H9 (cell line): ENCODE measurements at regions not wholly inside any gene's neighbourhood (a gene's known extent, or its start where the extent isn't known, plus 50 kb on each side); places are given as distances from the start of the nearest gene placed in this dataset.

Experiments used
- DNase-seq: peaks from one replicate; pipeline ENCODE4 v3.0.0-alpha.2; 2017
- H2AFZ ChIP-seq: one replicate; pipeline ENCODE4 v1.6.1; 2013; ENCODE audit warnings: mild to moderate bottlenecking, low read length, control low read depth, moderate library complexity
- H2AK5ac ChIP-seq: 2 replicates; pipeline ENCODE4 v1.6.1; 2013; ENCODE audit warnings: low read length, control low read depth, mixed read lengths; ENCODE audit not compliant: insufficient read length
- H2BK120ac ChIP-seq: one replicate; pipeline ENCODE4 v1.6.1; 2013; ENCODE audit warnings: low read depth, mild to moderate bottlenecking, low read length, control low read depth, inconsistent platforms; ENCODE audit not compliant: poor library complexity, severe bottlenecking
- H2BK12ac ChIP-seq: 2 replicates; pipeline ENCODE4 v1.6.1; 2013; ENCODE audit warnings: low read length, control low read depth, mixed read lengths, low read depth; ENCODE audit not compliant: insufficient read length
- H2BK15ac ChIP-seq: 2 replicates; pipeline ENCODE4 v1.6.1; 2013; ENCODE audit warnings: low read depth, low read length, control low read depth
- H2BK20ac ChIP-seq: one replicate; pipeline ENCODE4 v1.6.1; 2013; ENCODE audit warnings: low read depth, mild to moderate bottlenecking, low read length, control low read depth, inconsistent platforms; ENCODE audit not compliant: poor library complexity, severe bottlenecking
- H2BK5ac ChIP-seq: 2 replicates; pipeline ENCODE4 v1.6.1; 2013; ENCODE audit warnings: low read length, control low read depth, mixed read lengths; ENCODE audit not compliant: insufficient read length
- H3K14ac ChIP-seq: 2 replicates; pipeline ENCODE4 v1.6.1; 2013; ENCODE audit warnings: low read length, control low read depth; ENCODE audit not compliant: insufficient read depth
- H3K18ac ChIP-seq: 2 replicates; pipeline ENCODE4 v1.6.1; 2013; ENCODE audit warnings: low read depth, mild to moderate bottlenecking, mixed read lengths, low read length, control low read depth; ENCODE audit not compliant: insufficient read length
- H3K23ac ChIP-seq: 2 replicates; pipeline ENCODE4 v1.6.1; 2013; ENCODE audit warnings: low read length, control low read depth, mixed read lengths, low read depth; ENCODE audit not compliant: insufficient read length
- H3K23me2 ChIP-seq: 2 replicates; pipeline ENCODE4 v1.6.1; 2013; ENCODE audit warnings: low read depth, mild to moderate bottlenecking, mixed read lengths, low read length, control low read depth; ENCODE audit not compliant: insufficient read length, poor library complexity, severe bottlenecking
- H3K27ac ChIP-seq: 2 replicates; pipeline ENCODE4 v1.5.1; 2013; ENCODE audit warnings: low read length, control low read depth, mixed read lengths, low read depth; ENCODE audit not compliant: insufficient read length
- H3K27me3 ChIP-seq: 2 replicates; pipeline ENCODE4 v1.6.1; 2013; ENCODE audit warnings: low read length, control low read depth, inconsistent platforms; ENCODE audit not compliant: insufficient read depth
- H3K4ac ChIP-seq: 2 replicates; pipeline ENCODE4 v1.6.1; 2013; ENCODE audit warnings: low read depth, mild to moderate bottlenecking, control low read depth, inconsistent platforms, low read length, moderate library complexity
- H3K4me1 ChIP-seq: 2 replicates; pipeline ENCODE4 v1.6.1; 2013; ENCODE audit warnings: low read length, control low read depth, inconsistent platforms; ENCODE audit not compliant: insufficient read depth
- H3K4me2 ChIP-seq: 2 replicates; pipeline ENCODE4 v1.6.1; 2013; ENCODE audit warnings: low read length, control low read depth, mixed read lengths; ENCODE audit not compliant: insufficient read length, insufficient read depth
- H3K56ac ChIP-seq: 2 replicates; pipeline ENCODE4 v1.6.1; 2013; ENCODE audit warnings: low read depth, mild to moderate bottlenecking, mixed read lengths, low read length, control low read depth; ENCODE audit not compliant: insufficient read length
- H3K79me1 ChIP-seq: 2 replicates; pipeline ENCODE4 v1.6.1; 2013; ENCODE audit warnings: low read depth, mild to moderate bottlenecking, moderate library complexity, low read length, control low read depth, inconsistent platforms; ENCODE audit not compliant: insufficient read depth, poor library complexity, severe bottlenecking
- H3K79me2 ChIP-seq: 2 replicates; pipeline ENCODE4 v1.6.1; 2013; ENCODE audit warnings: low read length, control low read depth, inconsistent platforms; ENCODE audit not compliant: insufficient read depth
- H3K9ac ChIP-seq: 2 replicates; pipeline ENCODE4 v1.6.1; 2013; ENCODE audit warnings: low read length, control low read depth, mixed read lengths; ENCODE audit not compliant: insufficient read length; ENCODE audit errors: extremely low read depth
- H3K9me3 ChIP-seq: one replicate; pipeline ENCODE4 v1.6.1; 2013; ENCODE audit warnings: low read depth, low read length, inconsistent platforms; ENCODE audit not compliant: control insufficient read depth
- H3T11ph ChIP-seq: one replicate; pipeline ENCODE4 v1.6.1; 2013; ENCODE audit warnings: mild to moderate bottlenecking, low read length, control low read depth, inconsistent platforms
- H4K20me1 ChIP-seq: one replicate; pipeline ENCODE4 v1.6.1; 2013; ENCODE audit not compliant: control insufficient read depth, insufficient read length, insufficient read depth
- H4K5ac ChIP-seq: 2 replicates; pipeline ENCODE4 v1.6.1; 2013; ENCODE audit warnings: low read depth, mild to moderate bottlenecking, mixed read lengths, low read length, control low read depth; ENCODE audit not compliant: insufficient read length
- H4K8ac ChIP-seq: replicated peaks from 2 replicates; pipeline ENCODE4 v1.6.1; 2013; ENCODE audit warnings: low read length, control low read depth, mixed read lengths, low read depth; ENCODE audit not compliant: insufficient read length
- H4K91ac ChIP-seq: 2 replicates; pipeline ENCODE4 v1.6.1; 2013; ENCODE audit warnings: low read depth, mild to moderate bottlenecking, moderate library complexity, mixed read lengths, low read length, control low read depth; ENCODE audit not compliant: insufficient read length
- H3K27ac Mint-ChIP-seq, 3 experiments: 2 replicates in 2 of 3; 3 replicates in 1 of 3; pipeline ENCODE4 v1.8.0; 2020 to 2021; ENCODE audit warnings: mixed read lengths in 3 of 3, mild to moderate bottlenecking in 1 of 3, moderate library complexity in 1 of 3
- H3K27me3 Mint-ChIP-seq: 2 replicates; pipeline ENCODE4 v1.8.0; 2021; ENCODE audit warnings: low read depth, mild to moderate bottlenecking, moderate library complexity, mixed read lengths
- H3K36me3 Mint-ChIP-seq, 3 experiments: 2 replicates in 2 of 3; 3 replicates in 1 of 3; pipeline ENCODE4 v1.8.0; 2020 to 2021; ENCODE audit warnings: low read depth in 3 of 3, mixed read lengths in 3 of 3; ENCODE audit not compliant: insufficient read depth in 1 of 3
- H3K4me1 Mint-ChIP-seq, 2 experiments: 2 replicates each; pipeline ENCODE4 v1.8.0; 2020; ENCODE audit warnings: mixed read lengths in 2 of 2
- H3K4me3 Mint-ChIP-seq, 2 experiments: 2 replicates in 1 of 2; 3 replicates in 1 of 2; pipeline ENCODE4 v1.8.0; 2020 to 2021; ENCODE audit warnings: mild to moderate bottlenecking in 2 of 2, mixed read lengths in 2 of 2, moderate library complexity in 1 of 2
- H3K9me3 Mint-ChIP-seq, 2 experiments: 2 replicates in 1 of 2; 3 replicates in 1 of 2; pipeline ENCODE4 v1.8.0; 2020; ENCODE audit warnings: mild to moderate bottlenecking in 2 of 2, mixed read lengths in 2 of 2, moderate library complexity in 1 of 2
- WGBS: extraction: QIAGEN DNeasy Blood & Tissue Kit; methylation state at CpG from one replicate; pipeline ENCODE4 v1.1.7; 2013; ENCODE audit warnings: missing lambda C conversion rate, low lambda C conversion rate, mixed read lengths; ENCODE audit not compliant: insufficient read length; ENCODE audit errors: extremely low coverage; 5-methylcytosine and 5-hydroxymethylcytosine counted together
- TF ChIP-seq, protein P1 (sequence below): fragments of 200-600 bp; sonication (generic); conservative IDR thresholded peaks from 3 replicates; pipeline ENCODE4 v1.8.0; 2021; ENCODE audit warnings: antibody characterized with exemption, mild to moderate bottlenecking

DNA sequence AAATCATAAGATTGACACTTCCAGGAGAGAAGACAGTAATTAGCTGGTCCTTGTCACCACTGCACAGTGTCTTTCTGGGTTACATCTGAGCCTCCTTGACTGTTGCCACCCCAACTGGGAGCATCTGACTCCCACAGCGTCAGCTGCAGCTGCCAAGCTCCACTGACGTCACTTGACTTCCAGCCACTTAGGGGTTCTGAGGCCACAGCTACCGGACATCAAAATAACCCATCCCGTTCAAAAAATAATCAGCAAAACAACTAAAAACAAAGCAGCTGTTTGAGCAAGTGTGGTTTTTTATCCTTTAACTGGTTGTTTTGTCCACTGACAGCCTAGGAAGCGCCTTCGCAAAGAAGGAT, 206.5 kb upstream of the AGAP1 start:
- H4K5ac ChIP-seq, result no peak overlapping the region
- no peaks in the 10 kb centered on the region for H4K20me1 ChIP-seq
- no peak overlapping the region for H2AK5ac ChIP-seq
- H3K18ac ChIP-seq, result no peak overlapping the region
- no peak overlapping the region for H3K4me3 Mint-ChIP-seq
- no peak overlapping the region for H4K91ac ChIP-seq
- H3K4me1 ChIP-seq, result no peaks in the 10 kb centered on the region
- H3K9me3 ChIP-seq, result no peaks in the 10 kb centered on the region
- no peak overlapping the region for H2BK20ac ChIP-seq
- H3K14ac ChIP-seq, result no peak overlapping the region
- H3K4me1 Mint-ChIP-seq, result no peaks in the 10 kb centered on the region
- no peak overlapping the region for H3T11ph ChIP-seq
- no peak overlapping the region for H3K56ac ChIP-seq
- H3K27me3 ChIP-seq, result no peaks in the 10 kb centered on the region
- no peak overlapping the region for H3K23ac ChIP-seq
- H3K27ac Mint-ChIP-seq, result no peak overlapping the region
- WGBS, result no CpG with 5 or more reads among the region's 6 CpGs
- no peak overlapping the region for H2BK120ac ChIP-seq
- no peak overlapping the region for H4K8ac ChIP-seq
- no peak overlapping the region for H3K27ac ChIP-seq
- no peaks in the 10 kb centered on the region for H3K23me2 ChIP-seq
- H3K79me1 ChIP-seq, result no peaks in the 10 kb centered on the region
- no peaks in the 10 kb centered on the region for H3K79me2 ChIP-seq
- no peaks in the 10 kb centered on the region; a peak in 2 of 5 replicates for H3K9me3 Mint-ChIP-seq
- H3K9ac ChIP-seq, result no peak overlapping the region
- no peak overlapping the region for H2BK15ac ChIP-seq
- H2BK12ac ChIP-seq, result no peak overlapping the region
- H3K4me2 ChIP-seq, result no peak overlapping the region
- H3K4ac ChIP-seq, result no peak overlapping the region
- no peak overlapping the region for H2BK5ac ChIP-seq
- peaks cover 12% of the 10 kb centered on the region for H3K27me3 Mint-ChIP-seq
- no peak for DNase-seq
- no peaks in the 10 kb centered on the region; a peak in 1 of 7 replicates for H3K36me3 Mint-ChIP-seq
- TF ChIP-seq, protein P1, sequence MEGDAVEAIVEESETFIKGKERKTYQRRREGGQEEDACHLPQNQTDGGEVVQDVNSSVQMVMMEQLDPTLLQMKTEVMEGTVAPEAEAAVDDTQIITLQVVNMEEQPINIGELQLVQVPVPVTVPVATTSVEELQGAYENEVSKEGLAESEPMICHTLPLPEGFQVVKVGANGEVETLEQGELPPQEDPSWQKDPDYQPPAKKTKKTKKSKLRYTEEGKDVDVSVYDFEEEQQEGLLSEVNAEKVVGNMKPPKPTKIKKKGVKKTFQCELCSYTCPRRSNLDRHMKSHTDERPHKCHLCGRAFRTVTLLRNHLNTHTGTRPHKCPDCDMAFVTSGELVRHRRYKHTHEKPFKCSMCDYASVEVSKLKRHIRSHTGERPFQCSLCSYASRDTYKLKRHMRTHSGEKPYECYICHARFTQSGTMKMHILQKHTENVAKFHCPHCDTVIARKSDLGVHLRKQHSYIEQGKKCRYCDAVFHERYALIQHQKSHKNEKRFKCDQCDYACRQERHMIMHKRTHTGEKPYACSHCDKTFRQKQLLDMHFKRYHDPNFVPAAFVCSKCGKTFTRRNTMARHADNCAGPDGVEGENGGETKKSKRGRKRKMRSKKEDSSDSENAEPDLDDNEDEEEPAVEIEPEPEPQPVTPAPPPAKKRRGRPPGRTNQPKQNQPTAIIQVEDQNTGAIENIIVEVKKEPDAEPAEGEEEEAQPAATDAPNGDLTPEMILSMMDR, result no peak
- H2AFZ ChIP-seq, result no peak overlapping the region
